HG02840 (cell line): ENCODE measurements at regions not wholly inside any gene's neighbourhood (a gene's known extent, or its start where the extent isn't known, plus 50 kb on each side); places are given as distances from the start of the nearest gene placed in this dataset.
"Not testable (repeated sequence)": the region's sequence is repeated elsewhere in the genome, so short reads cannot be mapped to it uniquely, and the experiment has no call there.

Experiments used
- ATAC-seq: cut with Tn5 transposase; IDR thresholded peaks from one replicate; pipeline ENCODE4 v1.9.1; 2021; ENCODE audit warnings: mild to moderate bottlenecking, moderate library complexity, moderate number of reproducible peaks; ENCODE audit not compliant: unreplicated experiment, low FRiP score

- no peak for ATAC-seq
Measured at GRCh38 chr5:68028131-68028727, 187.3 kb upstream of the PIK3R1 start.

- no peak for ATAC-seq
Measured at GRCh38 chr5:68027519-68027918, 188.0 kb upstream of the PIK3R1 start.

- no peak for ATAC-seq
Measured at GRCh38 chr5:68026092-68026885, 189.3 kb upstream of the PIK3R1 start.

GRCh38 chr5:68024426-68024825 lies 191.1 kb upstream of the PIK3R1 start:
- ATAC-seq = no peak

GRCh38 chr5:68021916-68022315 lies 193.6 kb upstream of the PIK3R1 start:
- no peak for ATAC-seq

- ATAC-seq = no peak
Measured at GRCh38 chr5:68021227-68021626, 194.3 kb upstream of the PIK3R1 start.

- ATAC-seq = not testable (repeated sequence)
Measured at GRCh38 chr5:68020461-68020969, 195.0 kb upstream of the PIK3R1 start.

- no peak for ATAC-seq
Measured at GRCh38 chr5:68015381-68016302, 199.9 kb upstream of the PIK3R1 start.

- no peak for ATAC-seq
Measured at GRCh38 chr5:68012831-68013230, 202.7 kb upstream of the PIK3R1 start.

- ATAC-seq = no peak
Measured at GRCh38 chr5:68012429-68012828, 203.1 kb upstream of the PIK3R1 start.

- ATAC-seq = no peak
Measured at GRCh38 chr5:68011801-68012200, 203.8 kb upstream of the PIK3R1 start.

- no peak for ATAC-seq
Measured at GRCh38 chr5:68011259-68011760, 204.2 kb upstream of the PIK3R1 start.

- no peak for ATAC-seq
Measured at GRCh38 chr5:68010740-68011139, 204.8 kb upstream of the PIK3R1 start.

- no peak for ATAC-seq
Measured at GRCh38 chr5:68007451-68007850, 208.1 kb upstream of the PIK3R1 start.

GRCh38 chr5:68002836-68003235 lies 212.7 kb upstream of the PIK3R1 start:
- no peak for ATAC-seq

- ATAC-seq = no peak
Measured at GRCh38 chr5:68000805-68001204, 214.8 kb upstream of the PIK3R1 start.

GRCh38 chr5:67999391-67999790 lies 216.2 kb upstream of the PIK3R1 start:
- no peak for ATAC-seq

GRCh38 chr5:67998709-67999261 lies 216.8 kb upstream of the PIK3R1 start:
- no peak for ATAC-seq

- no peak for ATAC-seq
Measured at GRCh38 chr5:67997892-67998457, 217.6 kb upstream of the PIK3R1 start.

- ATAC-seq = no peak
Measured at GRCh38 chr5:67997148-67997547, 218.4 kb upstream of the PIK3R1 start.
